SKM-1 treated with dmso at 0.1 percent for 144 hours (cell line): ENCODE measurements at regions not wholly inside any gene's neighbourhood (a gene's known extent, or its start where the extent isn't known, plus 50 kb on each side); places are given as distances from the start of the nearest gene placed in this dataset.

ENCODE experiments used
- DNase-seq: peaks from one replicate; lab custom pipeline; 2025; ENCODE audit not compliant: unreplicated experiment; lab: John Stamatoyannopoulos, UW

GRCh38 chr6:53216301-53216700 lies 67.7 kb upstream of the GCM1 start:
- no peak for DNase-seq

- no peak for DNase-seq
Measured at GRCh38 chr6:53214172-53214571, 65.5 kb upstream of the GCM1 start.

DNA sequence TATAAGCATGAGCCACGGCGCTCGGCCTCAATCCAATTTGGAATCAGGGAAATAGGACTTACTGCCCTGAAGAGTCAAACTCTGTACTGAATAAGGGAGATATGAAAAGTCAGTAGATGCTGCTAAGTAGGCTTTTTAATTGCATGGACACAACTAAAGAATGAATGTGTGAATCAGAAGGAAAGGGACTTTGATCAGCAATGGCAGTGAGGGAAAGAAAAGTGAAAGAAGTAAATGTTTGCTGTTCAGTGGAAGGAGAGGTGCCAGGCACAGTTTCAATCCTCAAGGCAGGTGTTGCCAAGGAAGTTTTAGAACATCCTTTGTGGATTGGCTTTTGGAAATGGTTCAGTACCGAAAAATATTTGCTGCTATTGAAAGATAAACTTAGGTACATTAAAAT lies 62.2 kb upstream of the GCM1 start:
- no peak for DNase-seq

DNA sequence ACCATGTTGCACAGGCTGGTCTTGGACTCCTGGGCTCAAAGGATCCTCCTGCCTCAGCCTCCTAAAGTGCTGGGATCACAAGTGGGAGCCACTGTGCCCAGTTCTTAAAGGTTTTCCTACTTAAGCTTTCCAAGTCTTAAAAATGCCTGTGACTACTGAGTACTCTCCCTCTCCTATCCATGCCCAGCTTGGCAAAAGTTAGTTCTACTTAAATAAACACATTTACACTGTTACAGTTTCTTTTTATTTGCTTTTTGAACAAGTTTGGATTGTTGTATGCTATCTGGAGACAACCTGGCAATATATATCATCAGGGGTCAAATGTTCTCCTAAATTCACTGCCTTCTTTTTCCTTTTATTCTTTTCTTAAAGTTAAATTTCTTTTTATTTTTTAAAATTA lies 61.0 kb upstream of the GCM1 start:
- DNase-seq, result no peak

GRCh38 chr6:53205778-53206177 lies 57.1 kb upstream of the GCM1 start:
- DNase-seq, result no peak

GRCh38 chr6:53203483-53203882 lies 54.8 kb upstream of the GCM1 start:
- no peak for DNase-seq

DNA sequence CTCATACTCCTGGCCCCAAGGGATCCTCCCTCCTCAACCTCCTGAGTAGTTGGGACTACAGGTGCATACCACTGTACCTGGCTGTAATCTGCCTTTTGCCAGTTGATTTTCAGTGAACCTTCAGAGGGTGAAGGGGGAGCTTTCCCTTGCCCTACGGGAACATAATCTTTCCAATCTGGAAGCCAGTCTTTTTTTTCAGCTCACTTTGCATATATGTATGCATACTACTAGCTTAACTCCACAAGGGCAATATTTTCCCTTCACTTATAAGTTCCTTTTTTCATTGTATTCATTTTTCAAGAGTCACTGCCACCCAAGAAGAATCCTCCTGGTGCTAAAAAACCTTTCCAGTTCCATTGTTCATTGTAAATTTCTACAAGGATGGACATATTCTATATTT lies 53.4 kb upstream of the GCM1 start:
- no peak for DNase-seq

GRCh38 chr6:53201270-53201669 lies 52.6 kb upstream of the GCM1 start:
- DNase-seq, result no peak

DNA sequence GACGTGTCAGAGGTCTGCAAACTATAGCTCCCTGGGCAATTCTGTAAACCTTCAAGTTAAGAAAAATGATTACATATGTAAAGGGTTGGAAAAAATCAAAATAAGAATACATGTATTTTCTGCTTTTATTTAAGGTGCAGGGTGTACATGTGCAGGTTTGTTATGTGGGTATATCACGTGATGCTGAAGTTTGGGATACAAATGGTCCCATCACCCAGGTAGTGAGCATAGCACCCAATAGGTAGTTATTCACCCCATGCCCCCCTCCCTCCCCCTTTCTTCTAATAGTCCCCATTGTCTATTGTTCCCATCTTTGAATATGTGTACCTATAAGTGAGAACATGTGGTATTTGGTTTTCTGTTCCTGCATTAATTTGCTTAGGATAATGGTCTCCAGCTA lies 51.1 kb upstream of the GCM1 start:
- no peak for DNase-seq

DNA sequence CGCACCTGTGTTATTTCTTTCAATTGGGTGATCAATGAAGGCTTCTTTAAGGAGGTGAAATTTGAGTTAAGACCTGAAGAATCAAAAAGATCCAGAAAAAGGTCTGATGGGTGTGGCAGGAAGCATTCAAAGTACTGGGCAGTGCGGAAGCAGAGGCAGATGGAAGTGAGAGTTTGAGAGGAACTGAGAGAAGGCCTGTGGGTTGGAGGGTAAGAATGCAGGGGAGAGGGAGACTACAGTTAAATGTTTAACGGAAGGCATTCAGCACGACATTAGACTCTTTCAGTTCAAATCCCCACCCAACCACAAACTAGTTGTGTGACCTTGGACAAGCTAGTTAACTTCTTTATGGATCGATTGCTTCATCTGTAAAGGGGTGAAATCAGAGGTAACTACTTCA lies 50.5 kb upstream of the GCM1 start:
- peak; percentile 66 for DNase-seq
